Right ventricle myocardium superior (tissue), 1 donor: ENCODE measurements at regions not wholly inside any gene's neighbourhood (a gene's known extent, or its start where the extent isn't known, plus 50 kb on each side); places are given as distances from the start of the nearest gene placed in this dataset.
A peak's percentile ranks its signal among the peaks of the same experiment; 100 is the strongest.
"Not testable (repeated sequence)": the region's sequence is repeated elsewhere in the genome, so short reads cannot be mapped to it uniquely, and the experiment has no call there.

Experiments used
- ATAC-seq: fragments of 200-7000 bp; cut with Tn5 transposase; one replicate; pipeline ENCODE4 v1.9.1; 2020; ENCODE audit warnings: mild to moderate bottlenecking; ENCODE audit not compliant: poor library complexity
- DNase-seq: peaks from one replicate; pipeline ENCODE4 v3.0.0-alpha.2; 2020
- intact Hi-C: fragments of 100-400 bp; cut with DNase I; formaldehyde crosslinking; loops from one replicate; pipeline ENCODE4 v1.11.2; 2022
- donor health status: DM: no; HTN: yes; CAD: no; lungs with severe emphysema.

- DNase-seq (no peak), ATAC-seq (no peak)
- intact Hi-C loops, result no loop called here
These were observed 136.9 kb upstream of the GBE1 start for GRCh38 chr3:81898336-81898735.

GRCh38 chr3:81894598-81894997 is 133.2 kb upstream of the GBE1 start:
- intact Hi-C loops, result no loop called here
- DNase-seq (no peak), ATAC-seq (no peak)

GRCh38 chr3:81891055-81891895 is 129.8 kb upstream of the GBE1 start:
- DNase-seq (no peak), ATAC-seq (no peak)
- intact Hi-C loops, result no loop called here

- intact Hi-C loops, result no loop called here
- ATAC-seq, result no peak
- no peak for DNase-seq
These were observed 127.6 kb upstream of the GBE1 start for GRCh38 chr3:81888914-81889557.

- ATAC-seq, result no peak
- DNase-seq, result no peak
- intact Hi-C loops, result no loop called here
These were observed 126.0 kb upstream of the GBE1 start for GRCh38 chr3:81887448-81887847.

GRCh38 chr3:81886081-81886480 is 124.6 kb upstream of the GBE1 start:
- ATAC-seq (no peak), DNase-seq (no peak)
- intact Hi-C loops, result no loop called here

GRCh38 chr3:81884791-81885190 is 123.3 kb upstream of the GBE1 start:
- no peak for DNase-seq
- ATAC-seq, result no peak
- intact Hi-C loops, result no loop called here

- ATAC-seq, result no peak
- no peak for DNase-seq
- intact Hi-C loops, result no loop called here
These were observed 115.4 kb upstream of the GBE1 start for GRCh38 chr3:81876826-81877225.

- ATAC-seq, result no peak
- no peak for DNase-seq
- intact Hi-C loops, result no loop called here
These were observed 113.3 kb upstream of the GBE1 start for GRCh38 chr3:81874738-81875137.

GRCh38 chr3:81872566-81872965 is 111.1 kb upstream of the GBE1 start:
- ATAC-seq (no peak), DNase-seq (no peak)
- intact Hi-C loops, result no loop called here

- DNase-seq (no peak), ATAC-seq (no peak)
- intact Hi-C loops, result no loop called here
These were observed 110.1 kb upstream of the GBE1 start for GRCh38 chr3:81871358-81872155.

- DNase-seq (no peak), ATAC-seq (no peak)
- intact Hi-C loops, result no loop called here
These were observed 107.9 kb upstream of the GBE1 start for GRCh38 chr3:81869382-81869781.

GRCh38 chr3:81868597-81868996 is 107.2 kb upstream of the GBE1 start:
- no peak for ATAC-seq
- DNase-seq, result no peak
- intact Hi-C loops, result no loop called here

GRCh38 chr3:81867875-81868274 is 106.4 kb upstream of the GBE1 start:
- intact Hi-C loops, result no loop called here
- ATAC-seq, result no peak
- no peak for DNase-seq

- intact Hi-C loops, DNase-seq, ATAC-seq: not testable (repeated sequence)
These were observed 103.7 kb upstream of the GBE1 start for GRCh38 chr3:81865164-81865563.

- intact Hi-C loops, result no loop called here
- DNase-seq (no peak), ATAC-seq (peak; percentile 55)
These were observed 102.8 kb upstream of the GBE1 start for GRCh38 chr3:81864272-81864671.

- DNase-seq (no peak), ATAC-seq (no peak)
- intact Hi-C loops, result no loop called here
These were observed 102.3 kb upstream of the GBE1 start for GRCh38 chr3:81863756-81864155.

GRCh38 chr3:81861593-81861992 is 100.1 kb upstream of the GBE1 start:
- no peak for ATAC-seq
- DNase-seq, result no peak
- intact Hi-C loops, result no loop called here

- ATAC-seq, result no peak
- no peak for DNase-seq
- intact Hi-C loops, result no loop called here
These were observed 98.1 kb upstream of the GBE1 start for GRCh38 chr3:81859524-81859923.

GRCh38 chr3:81853431-81853830 is 92.0 kb upstream of the GBE1 start:
- intact Hi-C loops, result no loop called here
- ATAC-seq (no peak), DNase-seq (no peak)
